ENCODE measurements at regions not wholly inside any gene's neighbourhood (a gene's known extent, or its start where the extent isn't known, plus 50 kb on each side); places are given as distances from the start of the nearest gene placed in this dataset.

GRCh38 chr12:123100882-123101281, 50.0 kb downstream of the PITPNM2 start:
- DNase-seq = no peak

DNA sequence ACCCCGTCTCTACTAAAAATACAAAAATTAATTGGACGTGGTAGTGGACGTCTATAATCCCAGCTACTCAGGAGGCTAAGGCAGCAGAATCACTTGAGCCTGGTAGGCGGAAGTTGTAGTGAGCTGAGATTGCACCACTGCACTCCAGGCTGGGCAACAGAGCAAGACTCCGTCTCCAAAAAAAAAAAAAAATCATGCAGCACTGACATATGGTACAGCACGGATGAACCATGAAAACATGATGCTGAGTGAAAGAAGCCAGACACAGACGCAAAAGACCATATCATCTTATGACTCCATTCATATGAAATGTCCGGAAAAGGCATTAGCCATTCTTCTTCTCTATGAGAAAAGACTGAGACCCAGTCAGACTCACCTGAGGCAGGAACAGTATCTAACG, 50.4 kb downstream of the PITPNM2 start:
- DNase-seq = no peak

DNA sequence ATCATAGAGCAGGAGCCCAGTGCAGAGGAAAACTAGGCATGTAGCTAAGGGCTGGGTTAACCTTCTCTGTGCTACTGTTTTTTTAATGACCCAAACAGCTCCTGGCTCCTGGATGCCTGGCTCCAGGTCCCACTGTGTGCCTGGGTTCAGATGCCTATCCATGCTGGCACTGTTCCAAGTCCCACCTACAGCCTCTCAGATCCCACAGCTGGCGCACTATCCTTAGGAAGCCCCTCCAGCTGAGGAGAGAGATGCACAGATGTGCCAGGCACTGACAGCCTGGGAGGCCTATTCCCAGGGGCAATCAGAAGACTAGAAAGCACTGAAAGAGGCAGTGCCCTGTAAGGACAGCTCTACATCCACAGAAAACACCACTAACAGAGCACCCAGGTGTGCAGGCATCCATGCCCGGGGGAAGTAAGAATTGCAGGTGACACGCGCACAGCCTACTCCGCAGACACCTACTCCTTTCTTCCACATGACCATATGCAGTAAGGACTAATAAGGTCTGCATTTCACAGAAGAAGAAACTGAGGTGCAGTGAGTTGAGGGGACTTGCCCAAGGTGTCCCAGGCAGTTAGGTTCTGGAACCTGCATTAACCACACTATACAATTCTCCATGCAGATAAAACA, 51.2 kb downstream of the PITPNM2 start:
- no peak for DNase-seq

GRCh38 chr12:123098780-123099179, 52.1 kb downstream of the PITPNM2 start:
- DNase-seq = no peak

GRCh38 chr12:123097561-123098084, 53.3 kb downstream of the PITPNM2 start:
- DNase-seq = no peak

DNA sequence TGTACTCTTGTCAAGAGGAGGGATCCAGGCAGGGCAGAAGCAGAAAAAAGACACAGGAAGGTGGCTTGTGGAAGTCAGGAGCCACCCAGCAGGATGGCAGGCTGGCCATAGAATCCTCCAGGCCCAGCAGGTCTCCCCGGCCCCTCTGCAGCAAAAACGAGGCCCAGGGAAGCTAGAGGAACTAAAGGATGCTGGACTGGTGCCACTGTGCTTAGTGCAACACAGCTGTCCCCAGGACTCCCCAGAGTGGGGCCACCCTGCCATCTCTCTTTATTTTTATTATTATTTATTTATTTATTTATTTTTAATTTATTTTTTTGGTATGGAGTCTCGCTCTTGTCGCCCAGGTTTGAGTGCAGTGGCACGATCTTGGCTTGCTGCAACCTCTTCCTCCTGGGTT, 54.1 kb downstream of the PITPNM2 start:
- no peak for DNase-seq

DNA sequence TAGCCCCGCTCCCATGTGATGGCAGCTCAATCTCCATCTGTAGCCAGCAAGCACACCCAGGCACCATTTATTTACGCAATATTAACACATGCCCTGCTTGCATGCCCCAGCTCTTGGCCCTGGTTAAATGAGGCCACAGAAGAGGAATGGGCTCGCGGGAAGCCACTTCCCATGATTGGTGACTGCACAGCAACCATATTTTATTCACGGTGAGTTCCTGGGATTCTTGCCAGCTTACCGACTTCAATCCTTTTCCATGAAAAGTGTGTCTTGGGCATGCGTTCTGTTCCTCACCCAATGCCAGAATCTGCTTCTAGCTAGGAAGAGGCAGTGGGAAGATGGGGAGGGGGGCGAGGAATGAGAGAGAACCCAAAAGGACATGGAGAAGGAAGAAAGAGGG, 54.7 kb downstream of the PITPNM2 start:
- no peak for DNase-seq

- DNase-seq = no peak
These were observed 55.6 kb downstream of the PITPNM2 start for GRCh38 chr12:123095078-123095881.

GRCh38 chr12:123094349-123095077, 56.4 kb downstream of the PITPNM2 start:
- no peak for DNase-seq

DNA sequence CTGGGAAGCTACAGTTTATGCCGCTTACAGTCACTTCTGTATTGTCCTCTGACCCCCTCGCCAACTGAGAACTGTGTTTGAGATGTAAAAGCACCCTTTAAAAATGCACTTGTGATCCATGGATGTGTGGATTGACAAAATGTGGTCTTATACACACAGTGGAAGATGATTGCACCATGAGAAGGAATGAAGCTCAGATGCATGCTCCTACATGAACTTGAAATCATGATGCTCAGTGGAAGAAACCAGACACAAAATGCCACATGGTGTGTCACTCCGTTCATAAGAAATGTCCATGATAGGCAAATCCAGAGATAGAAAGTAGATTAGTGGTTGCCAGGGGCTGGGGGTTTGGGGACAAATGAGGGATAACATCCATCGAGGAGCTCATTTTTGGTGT, 58.0 kb downstream of the PITPNM2 start:
- DNase-seq = no peak

DNA sequence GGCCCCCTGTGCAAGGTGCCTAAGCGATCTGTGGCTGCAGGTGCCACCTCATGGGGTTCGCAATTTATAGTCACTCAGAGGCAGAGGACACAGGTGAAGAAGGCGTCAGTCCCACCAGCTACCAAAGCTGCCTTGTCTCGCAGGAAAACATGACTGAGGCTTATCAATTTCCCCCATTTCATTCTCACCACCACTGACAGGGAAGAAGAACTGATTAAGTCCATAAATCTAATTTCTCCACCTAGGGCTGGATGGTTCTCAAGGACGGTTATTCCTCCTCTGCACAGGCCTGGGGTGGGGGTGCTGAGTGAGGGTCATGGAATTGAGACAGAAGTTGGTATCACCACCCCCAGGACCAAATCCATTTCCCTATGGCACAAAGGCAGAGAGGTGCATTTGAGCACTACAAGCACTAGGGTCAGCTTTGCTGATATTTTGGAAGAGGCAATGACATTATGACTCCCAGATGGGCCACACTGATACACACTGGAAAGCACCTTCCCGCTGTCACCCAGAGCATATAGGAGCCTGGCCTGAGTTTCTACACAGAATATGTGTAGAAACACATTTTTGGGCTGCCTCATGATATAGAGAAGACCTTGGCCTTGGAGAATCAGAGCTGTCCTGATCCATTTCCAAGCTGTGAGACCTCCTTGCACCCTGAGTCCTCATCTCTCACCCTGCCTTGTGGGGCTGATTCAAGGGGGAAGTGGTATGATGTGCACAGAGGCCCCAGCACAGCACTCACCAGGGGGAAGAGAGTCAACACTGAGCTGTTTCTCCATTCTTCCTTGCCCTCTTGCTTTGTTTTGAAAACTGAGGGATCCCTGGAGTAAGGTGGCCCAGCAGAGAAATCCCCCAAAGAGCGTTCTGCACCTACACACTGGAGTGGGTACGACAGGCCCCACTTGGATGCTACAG, 59.4 kb downstream of the PITPNM2 start:
- no peak for DNase-seq

GRCh38 chr12:123089631-123090353, 61.1 kb downstream of the PITPNM2 start:
- DNase-seq = no peak

DNA sequence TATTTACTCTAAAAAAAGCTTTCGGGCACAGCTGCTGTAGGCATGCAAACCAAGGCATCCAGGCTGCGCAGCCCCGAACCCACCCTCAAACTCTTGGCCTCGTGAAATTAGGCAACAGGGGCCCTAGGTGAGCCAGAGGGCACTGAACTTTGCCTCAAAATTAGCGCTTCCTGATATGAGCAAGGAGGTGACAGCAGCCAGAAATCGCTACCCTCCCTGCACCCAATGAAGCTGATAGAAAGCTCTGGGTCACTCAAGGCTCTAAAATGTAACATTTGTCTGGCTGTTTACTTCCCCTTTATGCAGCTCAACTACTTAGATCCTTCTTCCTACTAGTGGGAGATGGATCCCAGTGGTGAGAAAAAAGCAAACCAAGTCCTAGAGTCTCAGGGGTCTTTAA, 61.8 kb downstream of the PITPNM2 start:
- DNase-seq = no peak

- DNase-seq = no peak
These were observed 65.0 kb downstream of the PITPNM2 start for GRCh38 chr12:123085730-123086487.

- no peak for DNase-seq
These were observed 65.8 kb downstream of the PITPNM2 start for GRCh38 chr12:123085066-123085465.

DNA sequence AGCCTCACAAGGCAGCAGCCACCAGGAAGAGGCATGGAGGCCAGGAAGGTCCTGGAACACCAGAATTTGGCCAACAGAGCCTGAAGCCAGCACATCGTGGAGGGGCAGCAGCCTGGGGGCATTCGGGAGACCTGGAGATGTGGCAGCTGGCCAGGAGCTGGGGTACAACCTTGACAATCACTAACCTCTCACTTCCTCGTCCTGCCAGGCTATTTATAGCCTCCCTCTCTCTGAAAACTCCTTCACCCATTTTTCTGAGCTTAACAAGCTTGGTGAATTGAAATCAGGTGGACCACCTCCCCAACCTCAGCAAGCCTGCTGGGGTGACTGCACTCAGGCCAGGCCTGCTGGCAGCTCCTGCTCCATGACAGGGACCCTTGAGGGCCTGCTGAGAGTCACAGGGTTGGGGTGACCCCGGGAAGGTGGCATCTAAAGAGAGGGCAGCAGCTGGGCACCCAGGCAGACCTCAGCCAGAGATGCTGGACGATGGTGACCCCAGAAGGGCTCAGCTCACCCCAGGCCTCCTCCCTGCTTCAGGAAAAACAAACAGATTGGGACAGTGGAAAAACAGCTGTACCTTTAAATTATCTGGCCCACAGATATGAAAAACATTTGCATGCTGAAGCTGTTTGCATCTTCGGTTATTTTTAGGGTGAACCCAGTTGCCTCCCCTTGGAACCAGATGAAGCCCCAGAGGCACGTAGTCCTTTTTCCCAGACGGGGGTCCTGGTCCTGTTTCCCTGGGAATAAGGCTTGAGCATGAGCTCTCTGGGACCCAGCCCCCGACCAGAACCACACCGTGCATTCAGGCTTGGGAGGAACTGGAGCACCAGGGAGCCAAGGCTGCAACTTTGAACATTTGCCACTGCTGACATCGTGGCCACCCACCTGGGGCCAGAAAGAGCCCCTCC, 67.0 kb downstream of the PITPNM2 start:
- DNase-seq = no peak

DNA sequence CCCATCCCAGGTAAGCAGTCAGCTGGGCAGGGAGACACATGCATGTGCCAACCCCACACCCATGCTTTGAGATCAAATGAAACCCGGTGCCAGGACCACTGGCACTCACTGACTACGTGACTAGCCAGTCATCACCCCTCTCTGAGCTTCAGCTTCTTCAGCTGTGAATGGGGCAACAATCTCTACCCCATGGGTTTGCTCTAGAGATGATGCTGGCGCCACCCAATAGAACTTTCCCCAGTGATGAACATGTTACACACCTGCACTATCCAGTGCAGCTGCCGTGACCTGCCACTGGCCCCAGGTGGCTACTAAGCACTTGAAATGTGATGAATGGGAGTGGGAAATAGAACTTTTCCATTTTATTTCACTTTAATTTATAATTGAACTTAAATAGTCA, 70.3 kb downstream of the PITPNM2 start:
- DNase-seq = no peak

DNA sequence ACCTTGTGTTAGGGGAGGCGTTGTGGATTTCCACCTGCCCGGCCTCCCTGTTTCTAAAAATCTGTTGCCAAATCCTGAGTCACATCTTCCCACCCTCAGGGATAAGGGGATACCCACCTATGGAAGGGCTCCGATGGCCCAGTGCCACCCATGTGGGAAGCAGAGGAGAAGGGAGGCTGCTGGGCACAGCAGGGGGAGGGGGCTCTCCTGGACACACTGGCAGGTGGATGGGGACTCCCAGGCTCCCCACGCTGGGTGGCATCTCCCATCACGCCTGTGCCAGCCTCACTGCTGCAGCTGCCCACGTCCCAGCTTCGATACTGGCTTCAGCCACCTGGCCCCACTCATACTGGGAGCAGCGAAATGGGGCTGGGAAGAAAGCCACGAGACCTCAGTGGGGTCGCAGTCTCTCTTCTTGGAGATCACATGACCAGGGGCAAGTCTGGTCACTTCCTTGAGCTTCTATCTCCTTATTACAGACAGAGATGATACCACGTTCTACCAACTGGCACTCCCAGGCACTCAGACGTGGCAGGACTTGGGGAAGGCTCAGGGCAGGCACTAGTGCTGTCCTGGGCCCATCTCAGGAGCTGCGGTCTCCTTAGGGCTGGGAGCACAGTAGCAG, 72.2 kb downstream of the PITPNM2 start:
- DNase-seq = no peak

DNA sequence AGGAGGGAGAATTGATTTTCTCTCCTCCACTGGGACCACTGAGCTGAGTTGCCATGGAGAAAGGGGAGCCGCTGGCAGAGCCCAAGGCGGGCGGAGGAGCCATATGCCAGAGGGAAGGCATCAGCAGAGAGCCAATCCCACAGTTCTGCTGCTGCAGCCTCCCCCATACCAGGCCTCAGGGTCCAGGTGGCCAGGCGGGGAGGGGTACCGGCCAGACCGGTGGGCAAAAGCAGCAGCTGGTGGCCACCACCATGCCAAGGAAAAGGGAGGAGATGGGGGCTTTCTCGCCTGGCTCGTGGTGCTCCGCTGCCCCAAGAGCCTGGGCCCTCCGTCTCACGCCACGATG, 72.8 kb downstream of the PITPNM2 start:
- DNase-seq = no peak
